ENCODE measurements at regions not wholly inside any gene's neighbourhood (a gene's known extent, or its start where the extent isn't known, plus 50 kb on each side); places are given as distances from the start of the nearest gene placed in this dataset.

DNA sequence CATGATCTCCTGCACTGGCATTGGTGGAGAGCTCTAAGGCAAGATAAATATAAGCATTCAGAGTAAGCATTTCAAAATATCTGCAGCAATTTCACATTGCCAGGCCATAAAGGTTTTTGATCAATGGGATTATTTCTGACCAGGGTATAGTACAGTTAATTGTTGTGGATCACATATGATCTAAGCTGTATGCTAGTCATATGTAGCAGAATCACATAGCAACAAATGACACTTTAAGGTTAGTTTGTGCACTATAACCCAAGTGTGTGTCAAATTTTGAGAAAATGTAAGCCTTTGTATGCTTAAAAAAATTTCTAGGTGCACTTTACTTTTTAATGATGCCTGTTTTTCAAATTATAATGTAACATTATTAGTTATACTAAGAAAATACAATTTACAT lies 386.0 kb upstream of the ADAMTS5 start:
- TF ChIP-seq, protein P1, sequence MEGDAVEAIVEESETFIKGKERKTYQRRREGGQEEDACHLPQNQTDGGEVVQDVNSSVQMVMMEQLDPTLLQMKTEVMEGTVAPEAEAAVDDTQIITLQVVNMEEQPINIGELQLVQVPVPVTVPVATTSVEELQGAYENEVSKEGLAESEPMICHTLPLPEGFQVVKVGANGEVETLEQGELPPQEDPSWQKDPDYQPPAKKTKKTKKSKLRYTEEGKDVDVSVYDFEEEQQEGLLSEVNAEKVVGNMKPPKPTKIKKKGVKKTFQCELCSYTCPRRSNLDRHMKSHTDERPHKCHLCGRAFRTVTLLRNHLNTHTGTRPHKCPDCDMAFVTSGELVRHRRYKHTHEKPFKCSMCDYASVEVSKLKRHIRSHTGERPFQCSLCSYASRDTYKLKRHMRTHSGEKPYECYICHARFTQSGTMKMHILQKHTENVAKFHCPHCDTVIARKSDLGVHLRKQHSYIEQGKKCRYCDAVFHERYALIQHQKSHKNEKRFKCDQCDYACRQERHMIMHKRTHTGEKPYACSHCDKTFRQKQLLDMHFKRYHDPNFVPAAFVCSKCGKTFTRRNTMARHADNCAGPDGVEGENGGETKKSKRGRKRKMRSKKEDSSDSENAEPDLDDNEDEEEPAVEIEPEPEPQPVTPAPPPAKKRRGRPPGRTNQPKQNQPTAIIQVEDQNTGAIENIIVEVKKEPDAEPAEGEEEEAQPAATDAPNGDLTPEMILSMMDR (conservative IDR thresholded peaks at IDR 0.05; ENCODE audit: low read depth in 2 of 2) = no peak
- TF ChIP-seq EZH2 (IDR thresholded peaks at IDR 0.05; ENCODE audit: low read depth, unreplicated experiment) = no peak
- TF ChIP-seq POLR2AphosphoS5 (IDR thresholded peaks at IDR 0.05; ENCODE audit: low read depth) = no peak
- TF ChIP-seq EZH2phosphoT487 (IDR thresholded peaks at IDR 0.05; ENCODE audit: unreplicated experiment) = no peak
- TF ChIP-seq, protein P2, sequence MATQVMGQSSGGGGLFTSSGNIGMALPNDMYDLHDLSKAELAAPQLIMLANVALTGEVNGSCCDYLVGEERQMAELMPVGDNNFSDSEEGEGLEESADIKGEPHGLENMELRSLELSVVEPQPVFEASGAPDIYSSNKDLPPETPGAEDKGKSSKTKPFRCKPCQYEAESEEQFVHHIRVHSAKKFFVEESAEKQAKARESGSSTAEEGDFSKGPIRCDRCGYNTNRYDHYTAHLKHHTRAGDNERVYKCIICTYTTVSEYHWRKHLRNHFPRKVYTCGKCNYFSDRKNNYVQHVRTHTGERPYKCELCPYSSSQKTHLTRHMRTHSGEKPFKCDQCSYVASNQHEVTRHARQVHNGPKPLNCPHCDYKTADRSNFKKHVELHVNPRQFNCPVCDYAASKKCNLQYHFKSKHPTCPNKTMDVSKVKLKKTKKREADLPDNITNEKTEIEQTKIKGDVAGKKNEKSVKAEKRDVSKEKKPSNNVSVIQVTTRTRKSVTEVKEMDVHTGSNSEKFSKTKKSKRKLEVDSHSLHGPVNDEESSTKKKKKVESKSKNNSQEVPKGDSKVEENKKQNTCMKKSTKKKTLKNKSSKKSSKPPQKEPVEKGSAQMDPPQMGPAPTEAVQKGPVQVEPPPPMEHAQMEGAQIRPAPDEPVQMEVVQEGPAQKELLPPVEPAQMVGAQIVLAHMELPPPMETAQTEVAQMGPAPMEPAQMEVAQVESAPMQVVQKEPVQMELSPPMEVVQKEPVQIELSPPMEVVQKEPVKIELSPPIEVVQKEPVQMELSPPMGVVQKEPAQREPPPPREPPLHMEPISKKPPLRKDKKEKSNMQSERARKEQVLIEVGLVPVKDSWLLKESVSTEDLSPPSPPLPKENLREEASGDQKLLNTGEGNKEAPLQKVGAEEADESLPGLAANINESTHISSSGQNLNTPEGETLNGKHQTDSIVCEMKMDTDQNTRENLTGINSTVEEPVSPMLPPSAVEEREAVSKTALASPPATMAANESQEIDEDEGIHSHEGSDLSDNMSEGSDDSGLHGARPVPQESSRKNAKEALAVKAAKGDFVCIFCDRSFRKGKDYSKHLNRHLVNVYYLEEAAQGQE (IDR thresholded peaks at IDR 0.05; ENCODE audit: unreplicated experiment) = no peak

Data from GM23338 (cell line).